ENCODE measurements at regions not wholly inside any gene's neighbourhood (a gene's known extent, or its start where the extent isn't known, plus 50 kb on each side); places are given as distances from the start of the nearest gene placed in this dataset.

GRCh38 chrX:774536-774935 is 143.9 kb downstream of the SHOX start:
- TF ChIP-seq CTCF (IDR thresholded peaks at IDR 0.05), result no peak
- no peak for TF ChIP-seq POLR2A (IDR thresholded peaks at IDR 0.05)

Data from adrenal gland (tissue), 5 donors.